CD4-positive, CD25-positive, alpha-beta regulatory T cell (primary cell): ENCODE measurements at regions not wholly inside any gene's neighbourhood (a gene's known extent, or its start where the extent isn't known, plus 50 kb on each side); places are given as distances from the start of the nearest gene placed in this dataset.

ENCODE experiments used
- ATAC-seq, 2 donors: fragments of 150-1000 bp; cut with Tn5 transposase; one replicate each; pipeline ENCODE4 v1.10.0; 2021; ENCODE audit warnings: low read depth in 2 of 2, moderate number of reproducible peaks in 2 of 2, moderate library complexity in 1 of 2
- DNase-seq, 3 donors: peaks; one replicate each; pipeline versions ENCODE4 v3.0.0 to v3.0.0-alpha.2; 2012 to 2022; ENCODE audit warnings: mixed read lengths in 1 of 3
- H3K27ac ChIP-seq: one replicate; pipeline ENCODE4 v1.7.0; 2013; ENCODE audit warnings: mild to moderate bottlenecking, low read length; ENCODE audit not compliant: insufficient read depth, poor library complexity, severe bottlenecking
- H3K27me3 ChIP-seq: one replicate; pipeline ENCODE4 v1.7.0; 2013; ENCODE audit warnings: low read length; ENCODE audit not compliant: control insufficient read depth, insufficient read depth
- H3K36me3 ChIP-seq: one replicate; pipeline ENCODE4 v1.7.0; 2013; ENCODE audit warnings: mild to moderate bottlenecking, low read length, moderate library complexity; ENCODE audit not compliant: control insufficient read depth, insufficient read depth
- H3K4me1 ChIP-seq: 2 replicates; pipeline ENCODE4 v1.7.0; 2013; ENCODE audit warnings: mild to moderate bottlenecking, low read length; ENCODE audit not compliant: insufficient read depth, control insufficient read depth, poor library complexity, severe bottlenecking
- H3K4me3 ChIP-seq: one replicate; pipeline ENCODE4 v1.7.0; 2013; ENCODE audit warnings: low read depth, mild to moderate bottlenecking, low read length, moderate library complexity
- H3K9me3 ChIP-seq, 2 experiments: 1 replicate in 1 of 2; 2 replicates in 1 of 2; pipeline ENCODE4 v1.7.0; 2013; ENCODE audit warnings: low read length in 2 of 2, mild to moderate bottlenecking in 1 of 2, moderate library complexity in 1 of 2; ENCODE audit not compliant: control insufficient read depth in 2 of 2
- H3K27ac Mint-ChIP-seq, 3 donors: one replicate each; pipeline ENCODE4 v1.8.0; 2020 to 2022; ENCODE audit warnings: mild to moderate bottlenecking in 3 of 3, mixed read lengths in 3 of 3, moderate library complexity in 2 of 3
- H3K27me3 Mint-ChIP-seq: one replicate; pipeline ENCODE4 v1.8.0; 2022; ENCODE audit warnings: mild to moderate bottlenecking, mixed read lengths
- H3K36me3 Mint-ChIP-seq: one replicate; pipeline ENCODE4 v1.8.0; 2020; ENCODE audit warnings: mixed read lengths
- H3K4me1 Mint-ChIP-seq, 4 donors: one replicate each; pipeline ENCODE4 v1.8.0; 2020 to 2022; ENCODE audit warnings: mixed read lengths in 4 of 4, mild to moderate bottlenecking in 1 of 4
- H3K4me3 Mint-ChIP-seq, 4 donors: one replicate each; pipeline ENCODE4 v1.8.0; 2020 to 2022; ENCODE audit warnings: mild to moderate bottlenecking in 4 of 4, mixed read lengths in 4 of 4, moderate library complexity in 3 of 4
- H3K9me3 Mint-ChIP-seq, 7 donors: one replicate each; pipeline ENCODE4 v1.8.0; 2020 to 2022; ENCODE audit warnings: mixed read lengths in 7 of 7, mild to moderate bottlenecking in 3 of 7, moderate library complexity in 2 of 7

DNA sequence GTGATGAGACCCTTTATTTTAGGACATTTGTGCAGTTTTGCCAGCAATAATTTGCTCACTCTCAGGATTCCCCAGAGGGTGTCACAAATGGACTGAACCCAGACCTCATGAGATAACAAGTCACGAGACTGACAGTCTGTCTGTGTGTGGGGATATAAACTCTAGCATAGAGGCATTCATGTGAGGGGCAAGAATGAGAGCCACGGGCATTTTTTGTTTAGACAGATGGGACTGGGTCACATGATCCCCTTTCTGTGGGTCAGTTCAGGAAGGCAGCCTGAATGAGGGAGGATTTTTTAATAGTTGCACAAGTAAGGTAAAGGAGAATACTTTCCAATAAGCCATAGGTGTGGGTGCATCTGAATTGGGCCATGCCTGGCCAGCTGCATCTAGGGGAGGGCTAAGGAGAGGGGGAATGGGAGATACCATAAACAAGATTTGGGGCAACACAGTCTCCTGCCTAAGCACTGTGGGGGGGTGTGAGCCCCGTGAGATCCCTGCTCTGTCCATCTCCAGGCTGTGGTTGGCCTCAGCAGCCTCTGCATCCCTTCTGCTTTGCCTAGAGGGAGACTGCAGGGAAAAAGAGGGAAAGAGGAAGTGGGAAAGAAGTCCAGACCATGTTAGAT, 66.6 kb downstream of the NAV1 start:
- Mint-ChIP-seq H3K4me1 (no peaks in the 10 kb centered on the region), H3K4me3 (no peak overlapping the region), H3K9me3 (no peaks in the 10 kb centered on the region), H3K27me3 (peaks cover 12% of the 10 kb centered on the region), H3K27ac (peak overlapping the region in 1 of 3 donors; percentile 29), H3K36me3 (no peaks in the 10 kb centered on the region)
- ATAC-seq = no peak
- Histone ChIP-seq H3K27me3 (no peaks in the 10 kb centered on the region), H3K27ac (no peak overlapping the region), H3K4me3 (no peak overlapping the region), H3K4me1 (no peaks in the 10 kb centered on the region), H3K9me3 (no peaks in the 10 kb centered on the region), H3K36me3 (no peaks in the 10 kb centered on the region)
- no peak for DNase-seq

DNA sequence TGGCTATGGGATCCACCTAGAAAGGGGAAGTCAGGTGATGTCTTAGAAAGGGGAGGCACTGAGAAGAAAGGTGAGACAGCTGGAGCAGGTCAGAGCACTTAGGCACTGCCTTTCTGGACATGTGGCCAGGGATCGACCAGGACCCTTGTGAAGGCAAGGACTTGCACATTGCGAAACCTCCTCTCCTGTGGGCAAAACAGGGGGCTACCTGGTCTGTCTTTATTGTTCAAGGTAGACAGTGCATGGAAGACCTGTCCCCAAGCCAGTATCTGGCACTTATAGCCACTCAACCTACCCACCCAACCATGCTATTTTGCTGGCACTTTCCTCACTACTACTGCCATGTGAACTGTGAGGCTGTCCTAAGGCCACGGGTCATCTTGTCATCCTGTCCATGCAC, 67.2 kb downstream of the NAV1 start:
- Histone ChIP-seq H3K9me3 (no peaks in the 10 kb centered on the region), H3K4me1 (no peaks in the 10 kb centered on the region), H3K27me3 (no peaks in the 10 kb centered on the region), H3K4me3 (no peak overlapping the region), H3K27ac (no peak overlapping the region), H3K36me3 (no peaks in the 10 kb centered on the region)
- Mint-ChIP-seq H3K36me3 (no peaks in the 10 kb centered on the region), H3K9me3 (no peaks in the 10 kb centered on the region), H3K4me1 (no peaks in the 10 kb centered on the region), H3K4me3 (no peak overlapping the region), H3K27me3 (peaks cover 12% of the 10 kb centered on the region), H3K27ac (no peak overlapping the region)
- DNase-seq = no peak
- ATAC-seq = no peak

GRCh38 chr1:201606623-201607022, 67.7 kb downstream of the NAV1 start:
- peak overlapping the region in 1 of 3 donors; percentile 10 for H3K27ac Mint-ChIP-seq
- H3K9me3 ChIP-seq = no peaks in the 10 kb centered on the region
- no peaks in the 10 kb centered on the region for H3K4me1 ChIP-seq
- H3K27me3 Mint-ChIP-seq = peaks cover 12% of the 10 kb centered on the region
- no peak overlapping the region for H3K4me3 ChIP-seq
- H3K36me3 Mint-ChIP-seq = no peaks in the 10 kb centered on the region
- no peak overlapping the region for H3K4me3 Mint-ChIP-seq
- H3K27me3 ChIP-seq = no peaks in the 10 kb centered on the region
- no peaks in the 10 kb centered on the region for H3K4me1 Mint-ChIP-seq
- DNase-seq = no peak
- ATAC-seq = no peak
- no peaks in the 10 kb centered on the region for H3K9me3 Mint-ChIP-seq
- no peaks in the 10 kb centered on the region for H3K36me3 ChIP-seq
- H3K27ac ChIP-seq = no peak overlapping the region

DNA sequence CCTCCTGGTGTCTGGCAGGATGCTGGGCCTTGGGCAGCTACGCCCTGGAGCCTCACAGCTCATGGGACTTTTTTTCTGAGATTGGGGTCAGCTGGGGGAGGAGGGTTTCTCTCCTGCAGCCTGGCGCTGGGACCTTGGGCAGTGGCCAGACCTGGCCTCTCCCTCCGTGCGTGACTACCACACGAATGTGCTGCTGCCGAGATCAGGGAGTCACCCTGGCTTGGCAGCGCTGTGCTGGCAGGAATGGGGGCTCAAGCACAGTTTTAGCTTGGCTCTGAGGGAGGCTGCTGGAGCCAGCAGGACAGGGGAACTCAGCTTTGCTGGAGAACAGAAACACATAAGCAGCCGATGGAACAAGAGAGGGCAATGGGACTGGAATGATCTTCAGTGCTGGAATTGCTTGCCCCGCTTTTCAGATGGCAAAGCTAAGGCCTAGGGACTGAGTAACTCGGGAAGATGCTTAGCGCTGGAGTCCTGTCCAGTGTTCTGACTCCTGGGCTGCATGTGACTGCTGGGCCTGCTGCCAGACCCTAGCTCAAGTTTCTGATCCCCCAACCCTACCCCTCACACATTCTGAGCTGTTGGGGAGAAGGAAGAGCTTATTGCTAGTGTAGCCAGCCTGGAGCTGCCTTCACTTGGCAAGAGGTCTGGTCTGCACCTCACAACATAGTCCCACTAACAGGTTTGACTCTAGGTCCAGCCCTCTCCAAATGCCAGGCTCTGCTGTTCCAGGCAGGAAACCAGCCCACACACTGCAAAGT, 69.9 kb downstream of the NAV1 start:
- DNase-seq (no peak), ATAC-seq (no peak)
- H3K4me3 ChIP-seq = no peak overlapping the region
- H3K9me3 ChIP-seq = no peaks in the 10 kb centered on the region
- no peaks in the 10 kb centered on the region for H3K36me3 ChIP-seq
- peaks cover 12% of the 10 kb centered on the region for H3K27me3 Mint-ChIP-seq
- no peaks in the 10 kb centered on the region for H3K27me3 ChIP-seq
- no peaks in the 10 kb centered on the region for H3K36me3 Mint-ChIP-seq
- H3K27ac ChIP-seq = no peak overlapping the region
- H3K27ac Mint-ChIP-seq = no peak overlapping the region
- no peak overlapping the region for H3K4me3 Mint-ChIP-seq
- H3K9me3 Mint-ChIP-seq = peaks cover 0 to 1% (median 0%) of the 10 kb centered on the region in 7 donors
- no peaks in the 10 kb centered on the region for H3K4me1 Mint-ChIP-seq
- H3K4me1 ChIP-seq = no peaks in the 10 kb centered on the region

GRCh38 chr1:201609661-201610318, 70.9 kb downstream of the NAV1 start:
- no peak overlapping the region for H3K27ac Mint-ChIP-seq
- no peak overlapping the region for H3K4me3 Mint-ChIP-seq
- peaks cover 0 to 1% (median 0%) of the 10 kb centered on the region in 7 donors for H3K9me3 Mint-ChIP-seq
- no peaks in the 10 kb centered on the region for H3K4me1 Mint-ChIP-seq
- peaks cover 12% of the 10 kb centered on the region for H3K27me3 Mint-ChIP-seq
- ATAC-seq (no peak), DNase-seq (no peak)
- Histone ChIP-seq H3K27ac (no peak overlapping the region), H3K4me1 (no peaks in the 10 kb centered on the region), H3K27me3 (no peaks in the 10 kb centered on the region), H3K9me3 (no peaks in the 10 kb centered on the region), H3K36me3 (no peaks in the 10 kb centered on the region), H3K4me3 (no peak overlapping the region)
- no peaks in the 10 kb centered on the region for H3K36me3 Mint-ChIP-seq

DNA sequence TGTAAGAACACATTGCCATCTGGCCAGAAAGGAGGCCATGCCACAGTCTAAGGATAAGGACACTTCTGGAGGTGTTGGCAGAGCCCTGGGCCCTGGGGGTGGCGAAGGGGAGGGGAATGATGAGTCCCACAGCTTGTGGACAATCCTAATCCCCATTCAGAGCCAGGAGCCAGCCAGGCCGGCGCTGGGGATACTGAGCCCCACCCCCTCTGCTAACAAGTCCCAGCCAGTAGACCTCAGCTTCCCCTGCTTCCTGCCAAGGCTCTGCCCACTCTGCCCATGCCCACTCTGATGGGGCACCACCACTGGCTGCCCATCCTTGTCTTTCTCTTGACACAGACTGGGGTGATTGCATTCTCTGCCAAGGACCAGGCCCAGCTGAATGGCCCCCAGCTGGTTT, 71.9 kb downstream of the NAV1 start:
- DNase-seq = no peak
- no peaks in the 10 kb centered on the region for H3K4me1 Mint-ChIP-seq
- no peaks in the 10 kb centered on the region for H3K4me1 ChIP-seq
- no peak for ATAC-seq
- H3K36me3 ChIP-seq = no peaks in the 10 kb centered on the region
- H3K4me3 ChIP-seq = no peak overlapping the region
- H3K27ac Mint-ChIP-seq = no peak overlapping the region
- no peak overlapping the region for H3K4me3 Mint-ChIP-seq
- H3K27me3 Mint-ChIP-seq = peaks cover 12% of the 10 kb centered on the region
- H3K36me3 Mint-ChIP-seq = no peaks in the 10 kb centered on the region
- no peak overlapping the region for H3K27ac ChIP-seq
- peaks cover 0 to 1% (median 0%) of the 10 kb centered on the region in 7 donors for H3K9me3 Mint-ChIP-seq
- no peaks in the 10 kb centered on the region for H3K9me3 ChIP-seq
- H3K27me3 ChIP-seq = no peaks in the 10 kb centered on the region

- H3K36me3 Mint-ChIP-seq = no peaks in the 10 kb centered on the region
- no peak overlapping the region for H3K27ac ChIP-seq
- H3K4me3 ChIP-seq = no peak overlapping the region
- H3K36me3 ChIP-seq = no peaks in the 10 kb centered on the region
- no peaks in the 10 kb centered on the region for H3K4me1 ChIP-seq
- no peak overlapping the region for H3K4me3 Mint-ChIP-seq
- H3K27me3 ChIP-seq = no peaks in the 10 kb centered on the region
- no peak for ATAC-seq
- peaks cover 5% of the 10 kb centered on the region for H3K27me3 Mint-ChIP-seq
- no peak overlapping the region for H3K27ac Mint-ChIP-seq
- no peaks in the 10 kb centered on the region for H3K9me3 ChIP-seq
- H3K4me1 Mint-ChIP-seq = no peaks in the 10 kb centered on the region
- no peak for DNase-seq
- H3K9me3 Mint-ChIP-seq = peaks cover 0 to 1% (median 0%) of the 10 kb centered on the region in 7 donors
Observed at GRCh38 chr1:201612645-201613044, 73.7 kb downstream of the NAV1 start.
